ENCODE measurements at regions not wholly inside any gene's neighbourhood (a gene's known extent, or its start where the extent isn't known, plus 50 kb on each side); places are given as distances from the start of the nearest gene placed in this dataset.

GRCh38 chr13:97140131-97140530 is 82.0 kb upstream of the MBNL2 start:
- Mint-ChIP-seq H3K4me3 (ENCODE audit: unreplicated experiment) (no peak overlapping the region), H3K27ac (ENCODE audit: unreplicated experiment) (no peak overlapping the region), H3K27me3 (ENCODE audit: low read depth, unreplicated experiment) (peaks cover 3% of the 10 kb centered on the region), H3K9me3 (ENCODE audit: unreplicated experiment) (no peaks in the 10 kb centered on the region), H3K4me1 (ENCODE audit: low read depth, unreplicated experiment) (peaks cover 29% of the 10 kb centered on the region), H3K36me3 (ENCODE audit: low read depth, unreplicated experiment) (no peaks in the 10 kb centered on the region)
- Histone ChIP-seq H3K79me2 (ENCODE audit: insufficient read depth, low read length) (no peaks in the 10 kb centered on the region), H3K9ac (ENCODE audit: low read length) (no peak overlapping the region), H4K20me1 (ENCODE audit: insufficient read depth, low read length) (no peaks in the 10 kb centered on the region), H3K9me3 (ENCODE audit: insufficient read depth, low read depth, low read length) (no peaks in the 10 kb centered on the region), H3K4me3 (ENCODE audit: insufficient read depth, low read depth, low read length) (no peak overlapping the region), H3K4me1 (ENCODE audit: insufficient read depth, low read length) (peaks cover 12% of the 10 kb centered on the region), H3K27ac (ENCODE audit: low read depth, low read length) (no peak overlapping the region), H2AFZ (ENCODE audit: low read depth, low read length) (no peak overlapping the region), H3K27me3 (ENCODE audit: insufficient read depth, low read length) (no peaks in the 10 kb centered on the region), H3K36me3 (ENCODE audit: insufficient read depth, low read length) (no peaks in the 10 kb centered on the region), H3K4me2 (ENCODE audit: low read length) (peak overlapping the region; percentile 19)
- FAIRE-seq: no peak
- no peak for DNase-seq (ENCODE audit: low read depth)
- TF ChIP-seq EZH2 (IDR thresholded peaks at IDR 0.05; ENCODE audit: insufficient read depth, low read length) (no peak), CTCF (IDR thresholded peaks at IDR 0.05; ENCODE audit: insufficient read depth, low read depth, low read length) (no peak)

GRCh38 chr13:97140611-97141010 is 81.5 kb upstream of the MBNL2 start:
- Histone ChIP-seq H3K79me2 (ENCODE audit: insufficient read depth, low read length) (no peaks in the 10 kb centered on the region), H3K27me3 (ENCODE audit: insufficient read depth, low read length) (no peaks in the 10 kb centered on the region), H3K9me3 (ENCODE audit: insufficient read depth, low read depth, low read length) (no peaks in the 10 kb centered on the region), H2AFZ (ENCODE audit: low read depth, low read length) (no peak overlapping the region), H3K4me1 (ENCODE audit: insufficient read depth, low read length) (peaks cover 12% of the 10 kb centered on the region), H3K4me2 (ENCODE audit: low read length) (peak overlapping the region; percentile 19), H3K9ac (ENCODE audit: low read length) (no peak overlapping the region), H3K27ac (ENCODE audit: low read depth, low read length) (no peak overlapping the region), H4K20me1 (ENCODE audit: insufficient read depth, low read length) (no peaks in the 10 kb centered on the region), H3K36me3 (ENCODE audit: insufficient read depth, low read length) (no peaks in the 10 kb centered on the region), H3K4me3 (ENCODE audit: insufficient read depth, low read depth, low read length) (no peak overlapping the region)
- Mint-ChIP-seq H3K4me3 (ENCODE audit: unreplicated experiment) (no peak overlapping the region), H3K27ac (ENCODE audit: unreplicated experiment) (no peak overlapping the region), H3K9me3 (ENCODE audit: unreplicated experiment) (no peaks in the 10 kb centered on the region), H3K27me3 (ENCODE audit: low read depth, unreplicated experiment) (peaks cover 3% of the 10 kb centered on the region), H3K36me3 (ENCODE audit: low read depth, unreplicated experiment) (no peaks in the 10 kb centered on the region), H3K4me1 (ENCODE audit: low read depth, unreplicated experiment) (peaks cover 29% of the 10 kb centered on the region)
- no peak for DNase-seq (ENCODE audit: low read depth)
- TF ChIP-seq CTCF (IDR thresholded peaks at IDR 0.05; ENCODE audit: insufficient read depth, low read depth, low read length): no peak
- no peak for TF ChIP-seq EZH2 (IDR thresholded peaks at IDR 0.05; ENCODE audit: insufficient read depth, low read length)
- FAIRE-seq: no peak

- H3K27ac ChIP-seq (ENCODE audit: low read depth, low read length): no peak overlapping the region
- no peaks in the 10 kb centered on the region for H3K9me3 ChIP-seq (ENCODE audit: insufficient read depth, low read depth, low read length)
- peaks cover 29% of the 10 kb centered on the region for H3K4me1 Mint-ChIP-seq (ENCODE audit: low read depth, unreplicated experiment)
- H3K9ac ChIP-seq (ENCODE audit: low read length): no peak overlapping the region
- FAIRE-seq (no peak), DNase-seq (ENCODE audit: low read depth) (no peak)
- H3K4me3 Mint-ChIP-seq (ENCODE audit: unreplicated experiment): no peak overlapping the region
- no peak overlapping the region for H3K4me3 ChIP-seq (ENCODE audit: insufficient read depth, low read depth, low read length)
- TF ChIP-seq EZH2 (IDR thresholded peaks at IDR 0.05; ENCODE audit: insufficient read depth, low read length) (no peak), CTCF (IDR thresholded peaks at IDR 0.05; ENCODE audit: insufficient read depth, low read depth, low read length) (no peak)
- H3K79me2 ChIP-seq (ENCODE audit: insufficient read depth, low read length): no peaks in the 10 kb centered on the region
- no peaks in the 10 kb centered on the region for H4K20me1 ChIP-seq (ENCODE audit: insufficient read depth, low read length)
- peak overlapping the region; percentile 75 for H3K4me2 ChIP-seq (ENCODE audit: low read length)
- H3K36me3 ChIP-seq (ENCODE audit: insufficient read depth, low read length): no peaks in the 10 kb centered on the region
- peaks cover 12% of the 10 kb centered on the region for H3K4me1 ChIP-seq (ENCODE audit: insufficient read depth, low read length)
- no peaks in the 10 kb centered on the region for H3K36me3 Mint-ChIP-seq (ENCODE audit: low read depth, unreplicated experiment)
- no peaks in the 10 kb centered on the region for H3K9me3 Mint-ChIP-seq (ENCODE audit: unreplicated experiment)
- H2AFZ ChIP-seq (ENCODE audit: low read depth, low read length): no peak overlapping the region
- H3K27me3 Mint-ChIP-seq (ENCODE audit: low read depth, unreplicated experiment): no peaks in the 10 kb centered on the region
- no peak overlapping the region for H3K27ac Mint-ChIP-seq (ENCODE audit: unreplicated experiment)
- H3K27me3 ChIP-seq (ENCODE audit: insufficient read depth, low read length): no peaks in the 10 kb centered on the region
Observed at GRCh38 chr13:97141097-97141496, 81.0 kb upstream of the MBNL2 start.

Measured in astrocyte (in vitro differentiated cells and primary cell).